ENCODE measurements at regions not wholly inside any gene's neighbourhood (a gene's known extent, or its start where the extent isn't known, plus 50 kb on each side); places are given as distances from the start of the nearest gene placed in this dataset.

- Histone ChIP-seq H3K27ac (no peak overlapping the region), H3K9me3 (no peaks in the 10 kb centered on the region), H3K4me3 (no peak overlapping the region), H3K4me1 (ENCODE audit: insufficient read depth) (peaks cover 1% of the 10 kb centered on the region), H3K36me3 (no peaks in the 10 kb centered on the region), H3K27me3 (no peaks in the 10 kb centered on the region)
- DNase-seq: no peak
- TF ChIP-seq POLR2A (IDR thresholded peaks at IDR 0.05): no peak
- intact Hi-C loops (cut with DNase I): no loop called here
- 92 to 96% (median 94%) methylated on average over 2 of the region's 2 CpGs for WGBS, 3 donors
Observed at GRCh38 chr2:21687589-21687988, 563.8 kb downstream of the TDRD15 start.

GRCh38 chr2:21690005-21690404, 566.2 kb downstream of the TDRD15 start:
- no peak for TF ChIP-seq EP300 (IDR thresholded peaks at IDR 0.05)
- no peak for TF ChIP-seq POLR2A (IDR thresholded peaks at IDR 0.05)
- TF ChIP-seq, protein P1, sequence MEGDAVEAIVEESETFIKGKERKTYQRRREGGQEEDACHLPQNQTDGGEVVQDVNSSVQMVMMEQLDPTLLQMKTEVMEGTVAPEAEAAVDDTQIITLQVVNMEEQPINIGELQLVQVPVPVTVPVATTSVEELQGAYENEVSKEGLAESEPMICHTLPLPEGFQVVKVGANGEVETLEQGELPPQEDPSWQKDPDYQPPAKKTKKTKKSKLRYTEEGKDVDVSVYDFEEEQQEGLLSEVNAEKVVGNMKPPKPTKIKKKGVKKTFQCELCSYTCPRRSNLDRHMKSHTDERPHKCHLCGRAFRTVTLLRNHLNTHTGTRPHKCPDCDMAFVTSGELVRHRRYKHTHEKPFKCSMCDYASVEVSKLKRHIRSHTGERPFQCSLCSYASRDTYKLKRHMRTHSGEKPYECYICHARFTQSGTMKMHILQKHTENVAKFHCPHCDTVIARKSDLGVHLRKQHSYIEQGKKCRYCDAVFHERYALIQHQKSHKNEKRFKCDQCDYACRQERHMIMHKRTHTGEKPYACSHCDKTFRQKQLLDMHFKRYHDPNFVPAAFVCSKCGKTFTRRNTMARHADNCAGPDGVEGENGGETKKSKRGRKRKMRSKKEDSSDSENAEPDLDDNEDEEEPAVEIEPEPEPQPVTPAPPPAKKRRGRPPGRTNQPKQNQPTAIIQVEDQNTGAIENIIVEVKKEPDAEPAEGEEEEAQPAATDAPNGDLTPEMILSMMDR (IDR thresholded peaks at IDR 0.05): no peak
- Histone ChIP-seq H3K4me3 (no peak overlapping the region), H3K27me3 (no peaks in the 10 kb centered on the region), H3K36me3 (no peaks in the 10 kb centered on the region), H3K9me3 (no peaks in the 10 kb centered on the region), H3K4me1 (ENCODE audit: insufficient read depth) (peaks cover 1% of the 10 kb centered on the region), H3K27ac (no peak overlapping the region)
- DNase-seq: no peak
- intact Hi-C loops (cut with DNase I): no loop called here

DNA sequence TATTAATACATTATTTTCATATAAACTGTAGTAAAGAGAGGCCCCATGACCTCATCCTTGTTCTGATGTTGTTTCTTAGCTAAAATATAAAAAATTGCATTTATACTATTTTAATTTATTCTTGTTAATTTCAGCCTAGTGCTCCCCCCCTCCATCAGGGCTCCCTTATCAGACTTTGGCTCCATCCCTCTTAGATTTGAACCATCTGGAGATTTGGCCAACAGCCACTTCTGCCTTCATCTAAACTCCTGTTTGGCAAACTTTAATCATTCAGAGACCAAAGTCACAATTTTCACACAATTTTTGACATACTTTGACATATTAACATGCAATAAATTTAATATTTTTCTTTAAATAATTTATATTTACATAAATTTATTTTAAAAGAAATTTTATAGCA, 569.3 kb downstream of the TDRD15 start:
- no peak for DNase-seq
- TF ChIP-seq, protein P1 (IDR thresholded peaks at IDR 0.05): no peak
- TF ChIP-seq EP300 (IDR thresholded peaks at IDR 0.05) (no peak), POLR2A (IDR thresholded peaks at IDR 0.05) (no peak)
- no peak overlapping the region for H3K27ac ChIP-seq

GRCh38 chr2:21694079-21694878, 570.5 kb downstream of the TDRD15 start:
- intact Hi-C loops (cut with DNase I): no loop called here
- H3K27ac ChIP-seq: no peak overlapping the region
- WGBS, 3 donors: 73 to 76% (median 75%) methylated on average over 3 of the region's 3 CpGs
- no peak for DNase-seq
- no peaks in the 10 kb centered on the region for H3K36me3 ChIP-seq
- no peaks in the 10 kb centered on the region for H3K27me3 ChIP-seq
- no peak for TF ChIP-seq EP300 (IDR thresholded peaks at IDR 0.05)
- TF ChIP-seq, protein P1 (IDR thresholded peaks at IDR 0.05): no peak
- no peak for TF ChIP-seq POLR2A (IDR thresholded peaks at IDR 0.05)
- H3K4me1 ChIP-seq (ENCODE audit: insufficient read depth): peaks cover 1% of the 10 kb centered on the region
- no peaks in the 10 kb centered on the region for H3K9me3 ChIP-seq
- no peak overlapping the region for H3K4me3 ChIP-seq

More for the DNA sequence above, 569.3 kb downstream of the TDRD15 start:
- Histone ChIP-seq H3K36me3 (no peaks in the 10 kb centered on the region), H3K4me3 (no peak overlapping the region), H3K9me3 (no peaks in the 10 kb centered on the region), H3K27me3 (no peaks in the 10 kb centered on the region), H3K4me1 (ENCODE audit: insufficient read depth) (peaks cover 1% of the 10 kb centered on the region)
- intact Hi-C loops (cut with DNase I): no loop called here

- Histone ChIP-seq H3K27ac (no peak overlapping the region), H3K4me3 (no peak overlapping the region), H3K27me3 (no peaks in the 10 kb centered on the region), H3K36me3 (no peaks in the 10 kb centered on the region), H3K4me1 (ENCODE audit: insufficient read depth) (no peaks in the 10 kb centered on the region), H3K9me3 (no peaks in the 10 kb centered on the region)
- intact Hi-C loops (cut with DNase I): no loop called here
- TF ChIP-seq, protein P1 (IDR thresholded peaks at IDR 0.05): no peak
- no peak for TF ChIP-seq EP300 (IDR thresholded peaks at IDR 0.05)
- no peak for TF ChIP-seq POLR2A (IDR thresholded peaks at IDR 0.05)
- no peak for DNase-seq
- WGBS, 3 donors: 76 to 95% (median 84%) methylated on average over 4 of the region's 4 CpGs
Observed at GRCh38 chr2:21696900-21697299, 573.1 kb downstream of the TDRD15 start.

Data from ovary (tissue), 7 donors.